ENCODE measurements at regions not wholly inside any gene's neighbourhood (a gene's known extent, or its start where the extent isn't known, plus 50 kb on each side); places are given as distances from the start of the nearest gene placed in this dataset.

GRCh38 chr12:67802731-67803130 is 154.2 kb downstream of the DYRK2 start:
- no peak for DNase-seq (ENCODE audit: low read depth)
- no peaks in the 10 kb centered on the region for H3K27me3 ChIP-seq (ENCODE audit: control insufficient read depth, insufficient read depth, low read length)
- TF ChIP-seq, protein P1, sequence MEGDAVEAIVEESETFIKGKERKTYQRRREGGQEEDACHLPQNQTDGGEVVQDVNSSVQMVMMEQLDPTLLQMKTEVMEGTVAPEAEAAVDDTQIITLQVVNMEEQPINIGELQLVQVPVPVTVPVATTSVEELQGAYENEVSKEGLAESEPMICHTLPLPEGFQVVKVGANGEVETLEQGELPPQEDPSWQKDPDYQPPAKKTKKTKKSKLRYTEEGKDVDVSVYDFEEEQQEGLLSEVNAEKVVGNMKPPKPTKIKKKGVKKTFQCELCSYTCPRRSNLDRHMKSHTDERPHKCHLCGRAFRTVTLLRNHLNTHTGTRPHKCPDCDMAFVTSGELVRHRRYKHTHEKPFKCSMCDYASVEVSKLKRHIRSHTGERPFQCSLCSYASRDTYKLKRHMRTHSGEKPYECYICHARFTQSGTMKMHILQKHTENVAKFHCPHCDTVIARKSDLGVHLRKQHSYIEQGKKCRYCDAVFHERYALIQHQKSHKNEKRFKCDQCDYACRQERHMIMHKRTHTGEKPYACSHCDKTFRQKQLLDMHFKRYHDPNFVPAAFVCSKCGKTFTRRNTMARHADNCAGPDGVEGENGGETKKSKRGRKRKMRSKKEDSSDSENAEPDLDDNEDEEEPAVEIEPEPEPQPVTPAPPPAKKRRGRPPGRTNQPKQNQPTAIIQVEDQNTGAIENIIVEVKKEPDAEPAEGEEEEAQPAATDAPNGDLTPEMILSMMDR (IDR thresholded peaks at IDR 0.05; ENCODE audit: insufficient read depth, low read length, poor library complexity, severe bottlenecking): no peak
- no peak overlapping the region for H3K4me3 ChIP-seq (ENCODE audit: low read depth, low read length)
- no peaks in the 10 kb centered on the region for H3K36me3 ChIP-seq (ENCODE audit: control insufficient read depth, insufficient read depth, low read length)

DNA sequence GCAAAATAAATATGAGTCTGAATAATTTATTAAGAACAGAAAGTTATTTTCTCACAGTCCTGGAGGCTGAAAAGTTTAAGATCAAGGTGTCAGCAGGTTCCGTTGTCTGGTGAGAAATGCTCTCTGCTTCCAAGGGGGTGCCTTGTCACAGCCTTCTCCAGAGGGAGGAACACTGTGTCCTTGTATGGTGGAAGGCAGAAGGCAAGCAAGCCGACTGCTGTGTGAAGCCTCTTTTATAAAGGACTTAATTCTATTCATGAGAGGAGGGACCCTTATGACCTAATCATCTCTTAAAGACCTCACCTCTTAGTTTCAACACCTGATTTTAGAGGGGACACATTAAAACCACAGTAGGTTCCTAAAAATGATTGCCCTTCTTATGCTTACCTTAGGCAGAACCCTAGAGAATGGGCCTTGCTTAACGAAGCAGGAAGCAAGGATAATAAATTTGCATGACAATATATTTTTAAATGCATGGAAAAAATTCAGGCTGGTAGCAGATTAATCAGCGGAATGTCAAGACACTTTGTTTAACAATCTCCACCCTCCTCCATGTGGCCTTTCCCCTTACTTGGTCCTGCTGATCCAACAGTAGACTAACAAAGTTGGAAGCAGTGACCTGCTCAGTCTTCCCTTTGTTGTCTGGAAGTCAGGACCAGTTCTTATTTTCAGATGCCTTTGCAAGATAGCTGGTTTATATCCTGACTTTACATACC is 154.9 kb downstream of the DYRK2 start:
- Histone ChIP-seq H3K27me3 (ENCODE audit: control insufficient read depth, insufficient read depth, low read length) (no peaks in the 10 kb centered on the region), H3K4me3 (ENCODE audit: low read depth, low read length) (no peak overlapping the region), H3K36me3 (ENCODE audit: control insufficient read depth, insufficient read depth, low read length) (no peaks in the 10 kb centered on the region)
- TF ChIP-seq, protein P1 (IDR thresholded peaks at IDR 0.05; ENCODE audit: insufficient read depth, low read length, poor library complexity, severe bottlenecking): no peak
- DNase-seq (ENCODE audit: low read depth): no peak

DNA sequence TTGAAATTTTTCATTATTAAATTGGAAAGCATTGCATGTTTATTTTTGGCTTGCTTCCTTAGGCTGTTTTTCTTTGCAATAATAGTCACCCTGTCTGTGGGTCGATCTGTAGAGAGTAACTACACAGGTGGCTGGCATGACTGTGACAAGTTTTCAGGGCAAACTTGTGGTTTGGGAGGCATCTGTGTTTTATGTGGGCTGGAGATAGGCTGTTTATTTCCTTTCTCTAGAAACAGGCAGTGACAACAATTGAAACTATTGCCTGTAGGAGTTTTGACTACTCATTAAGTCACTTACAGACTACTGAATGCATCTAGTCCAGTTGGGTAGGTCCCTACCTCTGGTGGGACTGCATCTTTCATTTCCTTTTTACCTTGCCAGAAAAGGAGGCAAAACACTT is 155.6 kb downstream of the DYRK2 start:
- TF ChIP-seq, protein P1 (IDR thresholded peaks at IDR 0.05; ENCODE audit: insufficient read depth, low read length, poor library complexity, severe bottlenecking): no peak
- no peak overlapping the region for H3K4me3 ChIP-seq (ENCODE audit: low read depth, low read length)
- DNase-seq (ENCODE audit: low read depth): no peak
- H3K36me3 ChIP-seq (ENCODE audit: control insufficient read depth, insufficient read depth, low read length): no peaks in the 10 kb centered on the region
- H3K27me3 ChIP-seq (ENCODE audit: control insufficient read depth, insufficient read depth, low read length): no peaks in the 10 kb centered on the region

GRCh38 chr12:67807814-67808213 is 159.3 kb downstream of the DYRK2 start:
- Histone ChIP-seq H3K36me3 (ENCODE audit: control insufficient read depth, insufficient read depth, low read length) (no peaks in the 10 kb centered on the region), H3K27me3 (ENCODE audit: control insufficient read depth, insufficient read depth, low read length) (no peaks in the 10 kb centered on the region), H3K4me3 (ENCODE audit: low read depth, low read length) (no peak overlapping the region)
- no peak for DNase-seq (ENCODE audit: low read depth)
- TF ChIP-seq, protein P1 (IDR thresholded peaks at IDR 0.05; ENCODE audit: insufficient read depth, low read length, poor library complexity, severe bottlenecking): no peak

DNA sequence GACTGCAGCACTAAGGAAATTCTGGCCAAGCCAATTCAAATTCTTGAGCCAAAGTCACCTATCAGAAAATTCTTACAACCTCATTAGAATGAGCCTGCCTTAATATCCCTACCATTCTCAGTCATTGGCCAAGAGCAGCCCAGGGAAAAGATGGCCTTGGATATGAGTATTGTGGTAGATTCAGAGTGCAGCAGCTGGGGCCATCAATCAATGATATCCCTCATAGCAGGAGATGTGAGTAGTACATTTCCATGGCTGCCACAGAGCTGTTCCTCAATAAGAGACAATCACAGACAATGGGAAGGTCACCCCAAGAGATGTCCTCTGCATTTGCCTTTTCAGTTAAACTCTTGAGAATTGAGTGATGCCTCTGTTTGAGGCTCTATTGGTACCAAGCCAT is 161.6 kb downstream of the DYRK2 start:
- Histone ChIP-seq H3K27me3 (ENCODE audit: control insufficient read depth, insufficient read depth, low read length) (no peaks in the 10 kb centered on the region), H3K4me3 (ENCODE audit: low read depth, low read length) (no peak overlapping the region), H3K36me3 (ENCODE audit: control insufficient read depth, insufficient read depth, low read length) (no peaks in the 10 kb centered on the region)
- no peak for DNase-seq (ENCODE audit: low read depth)
- TF ChIP-seq, protein P1 (IDR thresholded peaks at IDR 0.05; ENCODE audit: insufficient read depth, low read length, poor library complexity, severe bottlenecking): no peak
